ENCODE measurements at regions not wholly inside any gene's neighbourhood (a gene's known extent, or its start where the extent isn't known, plus 50 kb on each side); places are given as distances from the start of the nearest gene placed in this dataset.

GRCh38 chr1:221327954-221328353, 413.9 kb downstream of the DUSP10 start:
- H3K9me3 ChIP-seq: no peaks in the 10 kb centered on the region
- DNase-seq: peak; percentile 83
- no peaks in the 10 kb centered on the region for H3K27me3 ChIP-seq

GRCh38 chr1:221328371-221328770, 413.5 kb downstream of the DUSP10 start:
- TF ChIP-seq CTCF (IDR thresholded peaks at IDR 0.05; ENCODE audit: low read depth, low read length): no peak
- no peak overlapping the region for H3K4me3 ChIP-seq (ENCODE audit: low read depth, low read length)
- H3K27me3 ChIP-seq: no peaks in the 10 kb centered on the region
- no peak for DNase-seq
- H3K36me3 ChIP-seq: no peaks in the 10 kb centered on the region
- peaks cover 11% of the 10 kb centered on the region for H3K4me1 ChIP-seq
- H3K9me3 ChIP-seq: no peaks in the 10 kb centered on the region

More at GRCh38 chr1:221327954-221328353, 413.9 kb downstream of the DUSP10 start:
- TF ChIP-seq CTCF (IDR thresholded peaks at IDR 0.05; ENCODE audit: low read depth, low read length): no peak
- no peaks in the 10 kb centered on the region for H3K36me3 ChIP-seq
- H3K4me1 ChIP-seq: peaks cover 11% of the 10 kb centered on the region
- H3K4me3 ChIP-seq (ENCODE audit: low read depth, low read length): no peak overlapping the region

- no peak for DNase-seq
- Histone ChIP-seq H3K9me3 (no peaks in the 10 kb centered on the region), H3K27me3 (no peaks in the 10 kb centered on the region), H3K4me1 (peaks cover 19% of the 10 kb centered on the region), H3K36me3 (no peaks in the 10 kb centered on the region), H3K4me3 (ENCODE audit: low read depth, low read length) (no peak overlapping the region)
- TF ChIP-seq CTCF (IDR thresholded peaks at IDR 0.05; ENCODE audit: low read depth, low read length): no peak
Measured at GRCh38 chr1:221331273-221332183, 410.4 kb downstream of the DUSP10 start.

- Histone ChIP-seq H3K27me3 (no peaks in the 10 kb centered on the region), H3K4me1 (peaks cover 9% of the 10 kb centered on the region; the same call in 1 of the 2 replicates), H3K4me3 (ENCODE audit: low read depth, low read length) (no peak overlapping the region), H3K9me3 (no peaks in the 10 kb centered on the region), H3K36me3 (no peaks in the 10 kb centered on the region)
- no peak for DNase-seq
- no peak for TF ChIP-seq CTCF (IDR thresholded peaks at IDR 0.05; ENCODE audit: low read depth, low read length)
Measured at GRCh38 chr1:221334062-221334461, 407.8 kb downstream of the DUSP10 start.

GRCh38 chr1:221335161-221336101, 406.5 kb downstream of the DUSP10 start:
- Histone ChIP-seq H3K36me3 (no peaks in the 10 kb centered on the region), H3K4me1 (peaks cover 9% of the 10 kb centered on the region; the same call in 1 of the 2 replicates), H3K9me3 (no peaks in the 10 kb centered on the region), H3K4me3 (ENCODE audit: low read depth, low read length) (no peak overlapping the region), H3K27me3 (no peaks in the 10 kb centered on the region)
- DNase-seq: peak; percentile 17
- no peak for TF ChIP-seq CTCF (IDR thresholded peaks at IDR 0.05; ENCODE audit: low read depth, low read length)
